GM12872 (cell line): ENCODE measurements at regions not wholly inside any gene's neighbourhood (a gene's known extent, or its start where the extent isn't known, plus 50 kb on each side); places are given as distances from the start of the nearest gene placed in this dataset.

ENCODE experiments used
- TF ChIP-seq, protein P1 (sequence below): IDR thresholded peaks from 3 replicates; pipeline ENCODE4 v1.5.1; 2011; ENCODE audit warnings: low read depth, mild to moderate bottlenecking, low read length, moderate library complexity; ENCODE audit not compliant: insufficient read depth

GRCh38 chr11:128219731-128220120 is 367.6 kb downstream of the ETS1 start:
- TF ChIP-seq, protein P1, sequence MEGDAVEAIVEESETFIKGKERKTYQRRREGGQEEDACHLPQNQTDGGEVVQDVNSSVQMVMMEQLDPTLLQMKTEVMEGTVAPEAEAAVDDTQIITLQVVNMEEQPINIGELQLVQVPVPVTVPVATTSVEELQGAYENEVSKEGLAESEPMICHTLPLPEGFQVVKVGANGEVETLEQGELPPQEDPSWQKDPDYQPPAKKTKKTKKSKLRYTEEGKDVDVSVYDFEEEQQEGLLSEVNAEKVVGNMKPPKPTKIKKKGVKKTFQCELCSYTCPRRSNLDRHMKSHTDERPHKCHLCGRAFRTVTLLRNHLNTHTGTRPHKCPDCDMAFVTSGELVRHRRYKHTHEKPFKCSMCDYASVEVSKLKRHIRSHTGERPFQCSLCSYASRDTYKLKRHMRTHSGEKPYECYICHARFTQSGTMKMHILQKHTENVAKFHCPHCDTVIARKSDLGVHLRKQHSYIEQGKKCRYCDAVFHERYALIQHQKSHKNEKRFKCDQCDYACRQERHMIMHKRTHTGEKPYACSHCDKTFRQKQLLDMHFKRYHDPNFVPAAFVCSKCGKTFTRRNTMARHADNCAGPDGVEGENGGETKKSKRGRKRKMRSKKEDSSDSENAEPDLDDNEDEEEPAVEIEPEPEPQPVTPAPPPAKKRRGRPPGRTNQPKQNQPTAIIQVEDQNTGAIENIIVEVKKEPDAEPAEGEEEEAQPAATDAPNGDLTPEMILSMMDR = no peak

- TF ChIP-seq, protein P1 = no peak
These were observed 371.2 kb downstream of the ETS1 start for GRCh38 chr11:128216198-128216597.

- TF ChIP-seq, protein P1 = no peak
These were observed 372.0 kb downstream of the ETS1 start for GRCh38 chr11:128215238-128215882.

- TF ChIP-seq, protein P1 = no peak
These were observed 373.1 kb downstream of the ETS1 start for GRCh38 chr11:128214263-128214662.

DNA sequence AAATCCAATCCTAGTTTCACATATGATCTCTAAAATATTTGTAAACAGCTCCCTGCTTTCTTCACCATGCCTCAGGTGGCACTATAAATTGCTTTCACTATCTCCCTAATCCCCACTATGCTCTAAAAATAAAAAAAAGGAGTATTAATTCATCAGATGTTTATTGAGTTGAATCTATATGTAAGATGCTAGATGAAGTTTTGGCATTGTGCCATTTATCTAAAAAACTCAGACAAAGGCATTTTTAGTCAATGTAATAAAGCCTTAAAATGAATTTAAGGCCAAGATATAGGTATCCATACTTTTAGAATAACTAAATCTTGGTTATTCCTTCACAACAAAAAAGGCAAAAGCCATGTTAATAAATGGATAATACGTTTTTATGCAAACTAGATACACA is 373.9 kb downstream of the ETS1 start:
- TF ChIP-seq, protein P1 = no peak

- TF ChIP-seq, protein P1 = no peak
These were observed 375.0 kb downstream of the ETS1 start for GRCh38 chr11:128212324-128212723.

DNA sequence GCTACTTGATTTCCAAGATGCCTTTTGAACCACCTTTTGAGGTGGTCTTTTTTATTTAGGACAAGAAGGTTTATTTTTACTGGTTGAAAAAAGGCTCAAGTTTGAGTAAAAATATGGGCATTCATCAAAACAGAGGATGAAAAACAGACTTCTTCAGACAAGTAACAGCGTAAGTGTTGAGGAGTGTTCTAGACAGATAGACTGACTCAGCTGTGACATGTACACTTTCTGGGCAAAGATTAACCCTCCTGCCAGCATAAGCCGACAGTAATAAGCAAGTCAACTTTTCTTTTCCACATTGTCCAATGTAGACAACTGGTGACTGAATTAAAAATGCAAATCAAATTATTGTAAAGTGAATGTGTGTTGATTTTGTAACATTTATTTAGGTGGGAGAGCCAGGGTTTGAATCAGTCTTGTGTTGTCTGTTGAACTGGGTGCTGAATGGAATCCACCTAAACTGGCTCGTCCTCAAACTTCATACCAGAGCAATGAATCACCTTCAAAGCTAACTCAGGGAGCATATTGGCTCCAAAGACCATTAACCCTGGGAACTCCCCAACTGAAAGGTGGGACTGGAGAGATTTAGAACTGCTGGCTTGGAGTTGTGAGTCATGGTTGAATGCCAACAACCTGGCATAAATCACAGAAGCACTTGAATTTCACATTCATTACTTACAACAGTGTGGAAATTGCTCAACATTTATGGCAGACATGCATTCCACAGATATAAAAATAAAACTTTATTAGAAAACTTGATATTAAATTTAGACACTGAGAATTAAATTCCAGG is 377.0 kb downstream of the ETS1 start:
- TF ChIP-seq, protein P1 = no peak
